ENCODE measurements at regions not wholly inside any gene's neighbourhood (a gene's known extent, or its start where the extent isn't known, plus 50 kb on each side); places are given as distances from the start of the nearest gene placed in this dataset.

DNA sequence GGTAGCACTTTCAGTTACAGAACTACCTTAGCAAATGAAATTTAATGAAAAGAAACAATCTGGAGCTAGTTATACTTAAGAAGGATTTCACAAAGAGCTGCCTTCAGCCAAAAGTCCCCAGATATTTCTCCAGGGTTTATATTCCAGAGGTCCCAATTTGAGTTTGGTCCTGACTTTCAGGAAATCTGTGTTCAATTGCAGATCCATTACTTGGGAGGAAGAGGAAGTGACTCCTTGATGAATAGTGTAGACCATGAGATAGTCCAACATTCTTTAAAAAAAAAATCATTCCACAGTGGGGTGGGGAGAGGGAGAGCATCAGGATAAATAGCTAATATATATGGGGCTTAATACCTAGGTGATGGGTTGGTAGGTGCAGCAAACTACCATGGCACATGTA lies 117.6 kb upstream of the ARHGAP20 start:
- H3K36me3 ChIP-seq = no peaks in the 10 kb centered on the region
- intact Hi-C loops (cut with DNase I; ENCODE audit: low total_unique reads) = no loop called here
- no peak overlapping the region for H3K4me3 ChIP-seq
- no peak overlapping the region for H3K27ac ChIP-seq
- TF ChIP-seq, protein P1, sequence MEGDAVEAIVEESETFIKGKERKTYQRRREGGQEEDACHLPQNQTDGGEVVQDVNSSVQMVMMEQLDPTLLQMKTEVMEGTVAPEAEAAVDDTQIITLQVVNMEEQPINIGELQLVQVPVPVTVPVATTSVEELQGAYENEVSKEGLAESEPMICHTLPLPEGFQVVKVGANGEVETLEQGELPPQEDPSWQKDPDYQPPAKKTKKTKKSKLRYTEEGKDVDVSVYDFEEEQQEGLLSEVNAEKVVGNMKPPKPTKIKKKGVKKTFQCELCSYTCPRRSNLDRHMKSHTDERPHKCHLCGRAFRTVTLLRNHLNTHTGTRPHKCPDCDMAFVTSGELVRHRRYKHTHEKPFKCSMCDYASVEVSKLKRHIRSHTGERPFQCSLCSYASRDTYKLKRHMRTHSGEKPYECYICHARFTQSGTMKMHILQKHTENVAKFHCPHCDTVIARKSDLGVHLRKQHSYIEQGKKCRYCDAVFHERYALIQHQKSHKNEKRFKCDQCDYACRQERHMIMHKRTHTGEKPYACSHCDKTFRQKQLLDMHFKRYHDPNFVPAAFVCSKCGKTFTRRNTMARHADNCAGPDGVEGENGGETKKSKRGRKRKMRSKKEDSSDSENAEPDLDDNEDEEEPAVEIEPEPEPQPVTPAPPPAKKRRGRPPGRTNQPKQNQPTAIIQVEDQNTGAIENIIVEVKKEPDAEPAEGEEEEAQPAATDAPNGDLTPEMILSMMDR (IDR thresholded peaks at IDR 0.05 in 8 of 11, conservative IDR thresholded peaks at IDR 0.05 in 3 of 11) = no peak
- no peak for TF ChIP-seq POLR2AphosphoS5 (IDR thresholded peaks at IDR 0.05)
- no peak for TF ChIP-seq POLR2A (IDR thresholded peaks at IDR 0.05)
- DNase-seq = no peak
- H3K4me1 ChIP-seq = no peaks in the 10 kb centered on the region
- H3K9me3 ChIP-seq = no peaks in the 10 kb centered on the region
- H3K27me3 ChIP-seq (replicated peaks in 1 of 7) = no peaks in the 10 kb centered on the region

DNA sequence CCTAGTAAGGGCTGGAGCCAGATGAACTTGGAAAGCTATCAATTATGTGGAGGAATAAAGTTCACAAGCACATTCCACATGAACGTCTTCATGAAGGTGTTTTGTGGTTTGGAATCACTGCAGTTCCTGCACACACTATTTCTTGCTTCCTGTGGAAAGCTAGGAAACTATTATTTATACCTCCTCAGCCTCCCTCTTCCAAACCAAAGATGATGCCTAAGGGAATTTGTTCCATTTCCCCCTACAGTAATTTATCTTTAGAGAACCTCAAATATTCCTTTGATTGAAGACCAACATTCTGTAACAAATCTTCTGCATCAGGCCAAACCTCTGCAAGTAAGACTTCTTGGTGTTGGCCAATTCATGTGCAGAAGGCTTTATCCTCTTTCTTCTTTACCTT lies 115.8 kb upstream of the ARHGAP20 start:
- H3K27ac ChIP-seq = no peak overlapping the region
- TF ChIP-seq POLR2AphosphoS5 (IDR thresholded peaks at IDR 0.05) = no peak
- no peak for TF ChIP-seq POLR2A (IDR thresholded peaks at IDR 0.05)
- TF ChIP-seq, protein P1 (IDR thresholded peaks at IDR 0.05 in 8 of 11, conservative IDR thresholded peaks at IDR 0.05 in 3 of 11) = no peak
- H3K9me3 ChIP-seq = no peaks in the 10 kb centered on the region
- DNase-seq = no peak
- WGBS, 5 donors = 32 to 59% (median 43%) methylated on average over 1 of the region's 1 CpG
- no peaks in the 10 kb centered on the region for H3K4me1 ChIP-seq
- H3K4me3 ChIP-seq = no peak overlapping the region
- intact Hi-C loops (cut with DNase I; ENCODE audit: low total_unique reads) = no loop called here
- H3K36me3 ChIP-seq = no peaks in the 10 kb centered on the region
- H3K27me3 ChIP-seq (replicated peaks in 1 of 7) = no peaks in the 10 kb centered on the region

DNA sequence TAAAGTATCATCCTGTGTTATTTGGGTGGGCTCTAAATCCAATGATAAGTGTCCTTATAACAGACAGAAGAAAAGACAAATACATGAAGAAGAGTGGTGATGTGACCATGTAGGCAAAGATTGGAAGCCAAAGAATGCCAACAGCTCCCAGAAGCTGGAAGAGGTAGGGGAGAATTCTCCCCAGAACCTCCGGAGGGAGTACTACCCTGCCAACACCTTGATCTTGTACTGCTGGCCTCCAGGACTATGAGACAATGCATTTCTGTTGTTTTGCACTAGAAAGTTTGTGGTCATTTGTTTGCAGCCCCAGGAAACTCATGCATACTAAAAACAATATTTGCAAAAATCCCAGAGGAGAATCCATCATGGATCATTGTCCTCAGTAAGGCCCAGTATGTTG lies 115.0 kb upstream of the ARHGAP20 start:
- intact Hi-C loops (cut with DNase I; ENCODE audit: low total_unique reads) = no loop called here
- Histone ChIP-seq H3K27me3 (replicated peaks in 1 of 7) (no peaks in the 10 kb centered on the region), H3K4me1 (no peaks in the 10 kb centered on the region), H3K9me3 (no peaks in the 10 kb centered on the region), H3K27ac (no peak overlapping the region), H3K4me3 (no peak overlapping the region), H3K36me3 (no peaks in the 10 kb centered on the region)
- DNase-seq = no peak
- no peak for TF ChIP-seq POLR2A (IDR thresholded peaks at IDR 0.05)
- TF ChIP-seq, protein P1 (IDR thresholded peaks at IDR 0.05 in 8 of 11, conservative IDR thresholded peaks at IDR 0.05 in 3 of 11) = no peak
- 76 to 100% (median 92%) methylated on average over 1 of the region's 1 CpG for WGBS, 5 donors

DNA sequence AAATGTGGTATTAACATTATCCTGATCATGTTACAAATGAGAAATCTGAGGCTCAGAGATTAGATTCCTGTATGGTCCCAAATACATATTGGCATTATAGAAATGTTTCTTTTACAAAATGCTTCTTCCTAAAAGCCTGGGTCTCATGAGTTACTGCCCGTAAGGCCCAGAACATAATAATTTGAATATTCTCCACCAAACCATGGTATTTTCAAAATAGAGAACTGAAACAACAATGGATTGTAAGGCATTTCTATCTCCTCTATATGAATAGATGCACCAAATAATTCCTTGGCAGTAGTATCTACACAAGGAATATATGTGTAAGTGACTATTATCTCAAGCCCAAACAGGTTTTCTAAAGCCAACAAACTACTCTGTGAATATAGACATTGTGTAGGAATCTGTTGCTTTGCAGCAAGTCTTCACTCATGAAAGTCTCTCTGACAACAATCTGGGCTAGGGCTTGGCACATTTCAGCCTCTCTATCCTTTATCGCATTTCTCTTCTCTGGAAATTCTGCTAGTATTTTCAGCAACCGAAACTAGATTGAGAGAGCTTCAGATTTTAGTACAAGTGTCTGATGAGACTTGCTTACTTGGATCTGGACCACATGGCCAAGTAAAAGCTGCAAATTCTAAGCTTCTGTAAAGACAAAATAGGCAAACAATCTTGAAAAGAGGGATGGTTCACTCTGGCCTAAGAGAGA lies 112.8 kb upstream of the ARHGAP20 start:
- 74 to 92% (median 79%) methylated on average over 3 of the region's 3 CpGs for WGBS, 5 donors
- H3K36me3 ChIP-seq = no peaks in the 10 kb centered on the region
- TF ChIP-seq, protein P1 (IDR thresholded peaks at IDR 0.05 in 8 of 11, conservative IDR thresholded peaks at IDR 0.05 in 3 of 11) = no peak
- no peak for TF ChIP-seq POLR2AphosphoS5 (IDR thresholded peaks at IDR 0.05)
- TF ChIP-seq POLR2A (IDR thresholded peaks at IDR 0.05) = no peak
- no peak for DNase-seq
- no peak overlapping the region for H3K4me3 ChIP-seq
- intact Hi-C loops (cut with DNase I; ENCODE audit: low total_unique reads) = no loop called here
- no peaks in the 10 kb centered on the region for H3K27me3 ChIP-seq (replicated peaks in 1 of 7)
- H3K27ac ChIP-seq = no peak overlapping the region
- no peaks in the 10 kb centered on the region for H3K9me3 ChIP-seq
- no peaks in the 10 kb centered on the region for H3K4me1 ChIP-seq

Measured in spleen (tissue), 11 donors.